GM23338 (cell line): ENCODE measurements at regions not wholly inside any gene's neighbourhood (a gene's known extent, or its start where the extent isn't known, plus 50 kb on each side); places are given as distances from the start of the nearest gene placed in this dataset.

Source experiments
- ATAC-seq: fragments of 200-7000 bp; cut with Tn5 transposase; 3 replicates; pipeline ENCODE4 v1.9.1; 2020
- DNase-seq: peaks from one replicate; pipeline ENCODE4 v3.0.0-alpha.2; 2015; ENCODE audit warnings: low spot score
- H2AFZ ChIP-seq: fragments of 200-600 bp; sonication (generic); 2 replicates; pipeline ENCODE4 v1.8.0; 2016; ENCODE audit warnings: antibody characterized with exemption, mild to moderate bottlenecking, moderate library complexity
- H3F3A ChIP-seq: fragments of 200-600 bp; sonication (generic); replicated peaks from 2 replicates; pipeline ENCODE4 v1.8.0; 2017; ENCODE audit warnings: antibody characterized with exemption, mixed run types, low read depth
- H3K27ac ChIP-seq: fragments of 200-600 bp; sonication (generic); 2 replicates; pipeline ENCODE4 v1.6.1; 2016; ENCODE audit warnings: low read depth
- H3K27me3 ChIP-seq: fragments of 200-600 bp; sonication (generic); 2 replicates; pipeline ENCODE4 v1.8.0; 2016; ENCODE audit warnings: mild to moderate bottlenecking, mixed run types, moderate library complexity; ENCODE audit not compliant: insufficient read depth
- H3K36me3 ChIP-seq: fragments of 200-600 bp; sonication (generic); 2 replicates; pipeline ENCODE4 v1.8.0; 2016; ENCODE audit warnings: mild to moderate bottlenecking; ENCODE audit not compliant: insufficient read depth
- H3K4me1 ChIP-seq: fragments of 200-600 bp; sonication (generic); 2 replicates; pipeline ENCODE4 v1.8.0; 2016; ENCODE audit warnings: mild to moderate bottlenecking, moderate library complexity; ENCODE audit not compliant: insufficient read depth
- H3K4me2 ChIP-seq: fragments of 200-600 bp; sonication (generic); 2 replicates; pipeline ENCODE4 v1.7.1; 2017; ENCODE audit warnings: mixed run types
- H3K4me3 ChIP-seq: fragments of 200-600 bp; sonication (generic); 2 replicates; pipeline ENCODE4 v1.6.1; 2016; ENCODE audit warnings: mixed run types
- H3K79me2 ChIP-seq: fragments of 200-600 bp; sonication (generic); replicated peaks from 2 replicates; pipeline ENCODE4 v1.8.0; 2017; ENCODE audit warnings: mild to moderate bottlenecking; ENCODE audit not compliant: insufficient read depth
- H3K9me2 ChIP-seq: fragments of 200-600 bp; sonication (generic); 2 replicates; pipeline ENCODE4 v1.8.0; 2017; ENCODE audit not compliant: insufficient read depth
- H4K20me1 ChIP-seq: fragments of 200-600 bp; sonication (generic); replicated peaks from 2 replicates; pipeline ENCODE4 v1.8.0; 2017; ENCODE audit warnings: mild to moderate bottlenecking; ENCODE audit not compliant: insufficient read depth
- H3K27ac Mint-ChIP-seq: 2 replicates; pipeline ENCODE4 v1.8.0; 2020; ENCODE audit warnings: inconsistent platforms, mild to moderate bottlenecking, moderate library complexity, mixed read lengths
- H3K27me3 Mint-ChIP-seq: 3 replicates; pipeline ENCODE4 v1.8.0; 2022; ENCODE audit warnings: low read depth, mild to moderate bottlenecking, moderate library complexity, mixed read lengths, inconsistent platforms; ENCODE audit not compliant: insufficient read depth, poor library complexity
- H3K36me3 Mint-ChIP-seq: 3 replicates; pipeline ENCODE4 v1.8.0; 2021; ENCODE audit warnings: low read depth, mild to moderate bottlenecking, inconsistent platforms, moderate library complexity, mixed read lengths
- H3K4me1 Mint-ChIP-seq: 3 replicates; pipeline ENCODE4 v1.8.0; 2020; ENCODE audit warnings: mild to moderate bottlenecking, inconsistent platforms, mixed read lengths
- H3K4me3 Mint-ChIP-seq: 3 replicates; pipeline ENCODE4 v1.8.0; 2021; ENCODE audit warnings: moderate library complexity, mild to moderate bottlenecking, inconsistent platforms, mixed read lengths
- H3K9me3 Mint-ChIP-seq: 3 replicates; pipeline ENCODE4 v1.8.0; 2020; ENCODE audit warnings: moderate library complexity, mild to moderate bottlenecking, inconsistent platforms, mixed read lengths
- CREB1 ChIP-seq: fragments of 250-450 bp; sonication (Bioruptor Pico); IDR thresholded peaks from 2 replicates; pipeline ENCODE4 v1.5.0; 2020; ENCODE audit warnings: low read depth, mild to moderate bottlenecking, moderate library complexity
- EZH2 ChIP-seq: fragments of 200-600 bp; sonication (generic); IDR thresholded peaks from one replicate; pipeline ENCODE4 v1.8.0; 2017; ENCODE audit warnings: antibody characterized with exemption, mild to moderate bottlenecking, low read depth; ENCODE audit not compliant: unreplicated experiment
- JUNB ChIP-seq: IDR thresholded peaks from one replicate; pipeline ENCODE4 v1.6.1; 2016; ENCODE audit warnings: antibody characterized with exemption; ENCODE audit not compliant: unreplicated experiment
- NANOG ChIP-seq: IDR thresholded peaks from 2 replicates; pipeline ENCODE4 v1.6.1; 2016; ENCODE audit warnings: antibody characterized with exemption, borderline replicate concordance
- POLR2AphosphoS5 ChIP-seq: IDR thresholded peaks from 2 replicates; pipeline ENCODE4 v1.6.1; 2016; ENCODE audit warnings: antibody characterized with exemption, low read depth
- REST ChIP-seq: IDR thresholded peaks from one replicate; pipeline ENCODE4 v1.6.1; 2018; ENCODE audit warnings: antibody characterized with exemption; ENCODE audit not compliant: unreplicated experiment
- STAT1 ChIP-seq: IDR thresholded peaks from one replicate; pipeline ENCODE4 v1.6.1; 2016; ENCODE audit warnings: antibody characterized with exemption; ENCODE audit not compliant: unreplicated experiment
- ZNF114 ChIP-seq: fragments of 250-450 bp; sonication (Bioruptor Pico); IDR thresholded peaks from 2 replicates; pipeline ENCODE4 v1.5.0; 2020; ENCODE audit warnings: mild to moderate bottlenecking, moderate library complexity
- ZNF331 ChIP-seq: fragments of 250-450 bp; sonication (Bioruptor Pico); IDR thresholded peaks from 2 replicates; pipeline ENCODE4 v1.5.0; 2020; ENCODE audit warnings: low read depth, mild to moderate bottlenecking, moderate library complexity
- TF ChIP-seq, protein P1 (sequence below): fragments of 250-450 bp; sonication (Bioruptor Pico); IDR thresholded peaks from 2 replicates; pipeline ENCODE4 v1.5.0; 2020; ENCODE audit warnings: mild to moderate bottlenecking, moderate library complexity

DNA sequence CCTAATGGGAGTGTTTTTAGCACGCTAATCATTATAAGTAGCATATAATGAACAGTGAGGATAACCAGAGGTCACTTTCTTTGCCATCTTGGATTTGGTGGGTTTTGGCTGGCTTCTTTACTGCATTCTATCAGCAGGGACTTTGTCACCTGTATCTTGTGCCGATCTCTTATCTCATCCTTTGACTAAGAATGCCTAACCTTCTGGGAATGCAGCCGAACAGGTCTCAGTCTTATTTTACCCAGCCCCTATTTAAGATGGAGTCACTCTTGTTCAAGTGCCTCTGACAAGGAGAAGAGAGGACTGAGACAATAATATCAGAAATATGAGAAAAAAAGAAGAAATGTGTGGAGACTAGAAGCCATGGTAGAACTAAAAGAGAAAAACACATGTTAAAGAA is 276.4 kb downstream of the TMX3 start:
- DNase-seq = no peak
- peaks cover 11% of the 10 kb centered on the region for H3K36me3 Mint-ChIP-seq
- H3K27ac ChIP-seq = no peak overlapping the region
- no peaks in the 10 kb centered on the region for H3F3A ChIP-seq
- peak overlapping the region; percentile 71; the same call in 1 of the 2 replicates for H3K27ac Mint-ChIP-seq
- H3K4me3 Mint-ChIP-seq = no peak overlapping the region
- H3K4me1 Mint-ChIP-seq = peaks cover 16% of the 10 kb centered on the region
- no peak overlapping the region for H3K4me2 ChIP-seq
- peaks cover 5% of the 10 kb centered on the region; the same call in 1 of the 2 replicates for H3K9me2 ChIP-seq
- no peaks in the 10 kb centered on the region for H4K20me1 ChIP-seq
- H3K4me1 ChIP-seq = no peaks in the 10 kb centered on the region
- no peaks in the 10 kb centered on the region for H3K36me3 ChIP-seq
- H3K79me2 ChIP-seq = no peaks in the 10 kb centered on the region
- TF ChIP-seq ZNF331 (CRISPR knock-in tag) (no peak), ZNF114 (CRISPR knock-in tag) (no peak), JUNB (no peak), EZH2 (no peak), REST (no peak), CREB1 (no peak), NANOG (no peak), STAT1 (no peak), POLR2AphosphoS5 (no peak)
- TF ChIP-seq, protein P1, sequence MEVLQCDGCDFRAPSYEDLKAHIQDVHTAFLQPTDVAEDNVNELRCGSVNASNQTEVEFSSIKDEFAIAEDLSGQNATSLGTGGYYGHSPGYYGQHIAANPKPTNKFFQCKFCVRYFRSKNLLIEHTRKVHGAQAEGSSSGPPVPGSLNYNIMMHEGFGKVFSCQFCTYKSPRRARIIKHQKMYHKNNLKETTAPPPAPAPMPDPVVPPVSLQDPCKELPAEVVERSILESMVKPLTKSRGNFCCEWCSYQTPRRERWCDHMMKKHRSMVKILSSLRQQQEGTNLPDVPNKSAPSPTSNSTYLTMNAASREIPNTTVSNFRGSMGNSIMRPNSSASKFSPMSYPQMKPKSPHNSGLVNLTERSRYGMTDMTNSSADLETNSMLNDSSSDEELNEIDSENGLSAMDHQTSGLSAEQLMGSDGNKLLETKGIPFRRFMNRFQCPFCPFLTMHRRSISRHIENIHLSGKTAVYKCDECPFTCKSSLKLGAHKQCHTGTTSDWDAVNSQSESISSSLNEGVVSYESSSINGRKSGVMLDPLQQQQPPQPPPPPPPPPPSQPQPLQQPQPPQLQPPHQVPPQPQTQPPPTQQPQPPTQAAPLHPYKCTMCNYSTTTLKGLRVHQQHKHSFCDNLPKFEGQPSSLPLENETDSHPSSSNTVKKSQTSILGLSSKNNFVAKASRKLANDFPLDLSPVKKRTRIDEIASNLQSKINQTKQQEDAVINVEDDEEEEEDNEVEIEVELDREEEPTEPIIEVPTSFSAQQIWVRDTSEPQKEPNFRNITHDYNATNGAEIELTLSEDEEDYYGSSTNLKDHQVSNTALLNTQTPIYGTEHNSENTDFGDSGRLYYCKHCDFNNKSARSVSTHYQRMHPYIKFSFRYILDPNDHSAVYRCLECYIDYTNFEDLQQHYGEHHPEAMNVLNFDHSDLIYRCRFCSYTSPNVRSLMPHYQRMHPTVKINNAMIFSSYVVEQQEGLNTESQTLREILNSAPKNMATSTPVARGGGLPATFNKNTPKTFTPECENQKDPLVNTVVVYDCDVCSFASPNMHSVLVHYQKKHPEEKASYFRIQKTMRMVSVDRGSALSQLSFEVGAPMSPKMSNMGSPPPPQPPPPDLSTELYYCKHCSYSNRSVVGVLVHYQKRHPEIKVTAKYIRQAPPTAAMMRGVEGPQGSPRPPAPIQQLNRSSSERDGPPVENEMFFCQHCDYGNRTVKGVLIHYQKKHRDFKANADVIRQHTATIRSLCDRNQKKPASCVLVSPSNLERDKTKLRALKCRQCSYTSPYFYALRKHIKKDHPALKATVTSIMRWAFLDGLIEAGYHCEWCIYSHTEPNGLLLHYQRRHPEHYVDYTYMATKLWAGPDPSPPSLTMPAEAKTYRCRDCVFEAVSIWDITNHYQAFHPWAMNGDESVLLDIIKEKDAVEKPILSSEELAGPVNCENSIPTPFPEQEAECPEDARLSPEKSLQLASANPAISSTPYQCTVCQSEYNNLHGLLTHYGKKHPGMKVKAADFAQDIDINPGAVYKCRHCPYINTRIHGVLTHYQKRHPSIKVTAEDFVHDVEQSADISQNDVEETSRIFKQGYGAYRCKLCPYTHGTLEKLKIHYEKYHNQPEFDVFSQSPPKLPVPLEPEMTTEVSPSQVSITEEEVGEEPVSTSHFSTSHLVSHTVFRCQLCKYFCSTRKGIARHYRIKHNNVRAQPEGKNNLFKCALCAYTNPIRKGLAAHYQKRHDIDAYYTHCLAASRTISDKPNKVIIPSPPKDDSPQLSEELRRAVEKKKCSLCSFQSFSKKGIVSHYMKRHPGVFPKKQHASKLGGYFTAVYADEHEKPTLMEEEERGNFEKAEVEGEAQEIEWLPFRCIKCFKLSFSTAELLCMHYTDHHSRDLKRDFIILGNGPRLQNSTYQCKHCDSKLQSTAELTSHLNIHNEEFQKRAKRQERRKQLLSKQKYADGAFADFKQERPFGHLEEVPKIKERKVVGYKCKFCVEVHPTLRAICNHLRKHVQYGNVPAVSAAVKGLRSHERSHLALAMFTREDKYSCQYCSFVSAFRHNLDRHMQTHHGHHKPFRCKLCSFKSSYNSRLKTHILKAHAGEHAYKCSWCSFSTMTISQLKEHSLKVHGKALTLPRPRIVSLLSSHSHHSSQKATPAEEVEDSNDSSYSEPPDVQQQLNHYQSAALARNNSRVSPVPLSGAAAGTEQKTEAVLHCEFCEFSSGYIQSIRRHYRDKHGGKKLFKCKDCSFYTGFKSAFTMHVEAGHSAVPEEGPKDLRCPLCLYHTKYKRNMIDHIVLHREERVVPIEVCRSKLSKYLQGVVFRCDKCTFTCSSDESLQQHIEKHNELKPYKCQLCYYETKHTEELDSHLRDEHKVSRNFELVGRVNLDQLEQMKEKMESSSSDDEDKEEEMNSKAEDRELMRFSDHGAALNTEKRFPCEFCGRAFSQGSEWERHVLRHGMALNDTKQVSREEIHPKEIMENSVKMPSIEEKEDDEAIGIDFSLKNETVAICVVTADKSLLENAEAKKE (CRISPR knock-in tag) = no peak
- no peak overlapping the region for H3K4me3 ChIP-seq
- H3K27me3 Mint-ChIP-seq = no peaks in the 10 kb centered on the region
- peaks cover 7% of the 10 kb centered on the region for H3K9me3 Mint-ChIP-seq
- H3K27me3 ChIP-seq = no peaks in the 10 kb centered on the region
- no peak for ATAC-seq
- H2AFZ ChIP-seq = peak overlapping the region; percentile 0; the same call in 1 of the 2 replicates
